NCI-H2196 treated with DMSO at 0.1 percent for 48 hours (cell line): ENCODE measurements at regions not wholly inside any gene's neighbourhood (a gene's known extent, or its start where the extent isn't known, plus 50 kb on each side); places are given as distances from the start of the nearest gene placed in this dataset.

Source experiments
- DNase-seq: peaks from one replicate; lab custom pipeline; 2025; ENCODE audit not compliant: unreplicated experiment; lab: John Stamatoyannopoulos, UW

- no peak for DNase-seq
These were observed 1041.0 kb downstream of the BRD1 start for GRCh38 chr22:48786679-48786996.

DNA sequence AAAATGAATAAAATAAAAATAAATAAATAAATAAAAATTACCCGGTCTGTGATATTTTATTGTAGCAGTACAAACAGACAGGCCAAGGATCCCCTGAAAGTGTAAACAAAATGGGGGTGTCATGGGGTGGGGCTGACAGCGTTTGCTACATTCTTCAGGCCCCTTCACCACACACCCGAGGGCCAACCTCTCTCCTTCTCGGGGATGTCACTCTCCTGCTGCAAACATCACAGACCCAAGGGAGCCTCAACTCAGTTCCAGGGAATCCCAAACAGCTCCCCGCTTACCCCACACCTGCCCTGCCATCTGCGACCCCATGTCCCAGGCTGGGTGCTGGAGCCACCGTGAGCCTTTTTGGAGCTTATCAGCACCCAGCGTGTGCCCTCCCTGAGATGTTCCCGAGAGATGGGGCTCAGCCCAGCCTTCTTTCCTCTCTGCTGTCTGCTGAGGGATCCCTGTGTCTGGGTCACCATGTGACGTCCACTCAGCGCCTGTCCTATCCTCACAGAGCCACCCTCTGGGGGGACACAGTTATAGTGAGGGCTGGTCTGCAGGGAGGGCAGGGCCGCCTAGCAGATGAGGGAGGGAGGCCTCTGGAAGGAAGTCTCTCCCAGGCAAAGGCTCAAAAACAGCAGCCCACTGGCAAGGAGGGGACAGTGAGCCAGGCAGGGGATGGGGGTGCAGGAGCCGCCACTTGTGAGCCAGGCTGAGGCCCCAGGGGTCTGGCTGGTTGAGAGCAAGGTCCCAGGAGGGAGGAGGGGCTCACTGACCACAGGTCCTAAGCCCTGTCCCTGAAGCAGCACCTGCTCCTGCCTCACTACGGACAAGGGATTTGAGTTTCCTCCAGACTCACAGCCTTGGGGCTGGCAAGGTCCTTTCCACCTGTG lies 1041.6 kb downstream of the BRD1 start:
- DNase-seq: no peak

- no peak for DNase-seq
These were observed 1042.8 kb downstream of the BRD1 start for GRCh38 chr22:48784701-48785503.

- no peak for DNase-seq
These were observed 1043.8 kb downstream of the BRD1 start for GRCh38 chr22:48783821-48784266.

DNA sequence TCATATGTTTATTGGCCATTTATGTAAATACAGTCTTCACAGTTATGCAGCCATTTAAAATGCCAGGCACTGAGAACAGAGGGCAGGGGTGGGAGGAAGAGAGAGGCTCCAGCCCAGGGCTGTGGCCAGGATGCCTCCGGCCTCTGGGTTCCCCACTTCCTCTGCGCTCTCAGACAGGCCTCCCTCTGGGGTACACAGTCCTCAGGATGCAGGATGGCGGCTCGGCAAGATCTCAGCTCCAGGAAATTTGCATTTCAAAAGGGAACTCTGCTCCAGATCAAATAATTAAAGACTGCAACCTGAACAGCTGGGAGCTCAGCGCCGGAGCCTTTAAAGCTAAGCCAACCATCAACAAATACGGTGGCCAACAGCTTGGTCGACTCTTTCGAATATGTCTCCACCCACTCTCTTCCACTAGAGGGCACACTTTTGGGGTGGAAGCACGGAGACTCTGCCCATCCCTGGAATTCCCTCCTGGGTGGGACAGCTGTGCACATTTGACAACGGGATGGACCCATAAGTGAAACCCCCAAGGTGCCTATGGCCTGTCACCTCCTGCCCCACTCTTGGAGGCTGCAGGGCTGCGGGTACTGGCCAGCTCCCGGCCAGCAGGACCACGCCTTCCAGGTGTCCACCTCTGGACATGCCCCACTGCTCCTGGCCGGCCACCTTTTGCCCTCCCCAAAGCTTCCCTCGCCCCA lies 1044.7 kb downstream of the BRD1 start:
- DNase-seq: no peak

- no peak for DNase-seq
These were observed 1045.3 kb downstream of the BRD1 start for GRCh38 chr22:48782326-48782725.

DNA sequence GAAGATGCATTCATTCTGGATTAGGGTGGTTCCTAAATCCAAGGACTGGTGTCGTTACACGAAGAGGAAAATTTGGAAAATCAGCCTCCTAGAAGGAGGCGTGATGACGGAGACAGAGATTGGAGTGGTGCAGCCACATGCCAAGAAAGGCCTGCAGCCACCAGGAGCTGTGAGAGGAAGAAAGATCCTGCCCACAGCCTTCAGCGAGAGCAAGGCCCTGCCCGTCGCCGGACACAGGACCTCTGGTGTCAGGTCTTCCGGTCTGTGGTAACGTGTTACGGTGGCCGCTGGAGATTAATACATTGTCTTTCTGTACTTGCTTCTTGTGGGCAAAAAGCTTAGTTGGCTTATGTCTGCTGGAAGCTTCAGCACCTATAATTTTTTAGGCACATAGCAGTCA lies 1045.8 kb downstream of the BRD1 start:
- DNase-seq: no peak

DNA sequence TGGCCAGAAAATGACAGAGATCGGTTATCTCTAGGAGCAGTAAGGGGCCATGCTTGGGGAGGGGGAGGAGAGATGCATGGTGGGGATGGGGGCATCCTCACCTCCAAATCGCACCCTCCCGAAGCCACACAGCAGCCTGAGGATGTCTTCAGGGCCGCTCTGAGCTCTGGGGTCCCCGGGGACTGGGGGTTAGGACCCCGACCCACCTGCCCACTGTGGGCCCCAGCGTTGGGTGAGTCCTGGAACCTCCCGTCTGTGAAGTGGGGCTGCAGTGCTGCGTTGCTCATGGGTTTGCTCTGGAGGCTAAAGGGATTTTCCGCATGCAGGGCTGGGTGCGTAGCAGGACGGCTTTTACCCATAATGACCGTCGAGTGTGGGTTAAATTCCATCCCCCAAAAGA lies 1046.3 kb downstream of the BRD1 start:
- no peak for DNase-seq

DNA sequence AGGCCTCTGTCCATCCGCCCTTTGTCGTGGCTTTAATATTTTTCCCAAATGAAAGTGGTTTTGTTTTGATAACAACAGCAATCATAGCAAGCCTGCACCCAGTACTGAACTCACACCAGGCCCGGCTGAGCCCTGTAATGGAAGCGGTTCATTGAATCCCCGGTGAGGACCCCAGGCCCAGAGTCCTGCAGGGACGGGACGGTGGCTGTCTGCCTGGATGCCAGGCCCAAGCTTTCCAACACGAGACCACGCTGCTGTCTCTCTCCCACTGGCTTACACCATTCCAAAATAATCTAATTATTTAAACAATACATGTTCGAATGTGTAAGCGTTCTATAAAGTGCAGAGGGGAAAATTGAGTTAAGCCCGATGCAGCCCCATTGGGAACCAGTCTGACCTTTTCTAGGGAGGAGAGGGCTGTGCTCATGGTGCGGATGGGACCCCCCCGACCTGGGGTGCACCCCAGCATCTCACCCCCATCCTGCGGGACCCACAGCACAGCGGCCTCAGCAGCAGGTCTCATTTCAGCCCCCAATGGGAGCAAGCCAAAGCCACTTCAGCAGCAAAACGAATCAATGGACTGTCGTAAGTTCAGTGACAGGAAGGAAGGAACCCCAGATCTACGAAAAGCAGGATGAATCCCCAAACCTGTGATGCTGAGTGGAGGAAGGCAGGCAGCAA lies 1046.9 kb downstream of the BRD1 start:
- DNase-seq: no peak

GRCh38 chr22:48779661-48780596 lies 1047.7 kb downstream of the BRD1 start:
- no peak for DNase-seq

DNA sequence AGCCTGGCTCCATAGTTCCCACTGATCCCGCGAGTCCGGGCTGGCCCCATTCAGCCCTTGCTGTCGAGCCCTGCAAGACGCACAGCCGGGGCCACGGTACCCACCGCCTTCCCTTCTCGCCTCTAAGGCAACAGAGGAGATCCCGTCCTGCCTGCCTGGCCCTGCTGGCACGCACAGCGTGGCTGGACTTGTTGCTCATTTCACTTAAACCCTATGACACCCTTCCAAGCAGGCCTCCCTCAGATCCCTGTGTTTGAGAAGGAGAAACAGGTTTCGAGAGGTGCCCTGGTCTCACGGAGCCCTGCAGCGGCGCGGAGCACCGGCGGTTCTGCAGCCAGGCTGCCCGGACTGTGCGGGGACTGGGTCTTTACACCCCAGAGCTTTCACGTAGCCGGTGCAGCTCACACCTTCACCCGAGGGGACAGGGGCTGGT lies 1048.4 kb downstream of the BRD1 start:
- DNase-seq: no peak

- no peak for DNase-seq
These were observed 1049.1 kb downstream of the BRD1 start for GRCh38 chr22:48778308-48779195.

- DNase-seq: no peak
These were observed 1055.3 kb downstream of the BRD1 start for GRCh38 chr22:48772286-48772907.

GRCh38 chr22:48765595-48765994 lies 1062.1 kb downstream of the BRD1 start:
- no peak for DNase-seq

DNA sequence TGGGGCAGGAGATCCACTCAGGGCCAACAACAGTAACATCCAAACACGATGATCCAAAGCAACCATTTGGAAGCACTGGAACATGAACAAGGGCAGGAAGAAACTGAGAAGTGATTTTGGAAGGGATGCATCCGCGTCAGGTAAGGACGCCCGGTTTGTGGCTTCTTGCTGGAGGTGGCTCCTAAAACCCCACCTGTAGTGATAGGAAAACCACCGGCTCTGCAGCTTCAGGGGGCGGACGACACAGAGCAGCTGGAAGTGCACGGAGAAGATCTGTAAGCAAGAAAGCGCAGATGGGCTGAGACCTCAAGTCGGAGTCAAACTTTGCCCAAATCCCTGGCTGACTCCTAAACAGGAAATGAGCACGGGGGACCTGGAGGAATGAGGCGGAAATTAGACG lies 1066.1 kb downstream of the BRD1 start:
- no peak for DNase-seq

- no peak for DNase-seq
These were observed 1066.9 kb downstream of the BRD1 start for GRCh38 chr22:48760481-48761390.
